A549 (cell line): ENCODE measurements at regions not wholly inside any gene's neighbourhood (a gene's known extent, or its start where the extent isn't known, plus 50 kb on each side); places are given as distances from the start of the nearest gene placed in this dataset.

Source experiments
- ATAC-seq, 2 experiments: fragments of 200-7000 bp in 1 of 2; fragments of >200 bp in 1 of 2; cut with Nextera tagmentation in 1 of 2; cut with Tn5 transposase in 1 of 2; 3 replicates each; pipeline versions ENCODE4 v1.8.0 to v1.9.1; 2018 to 2020; ENCODE audit warnings: mild to moderate bottlenecking in 1 of 2, moderate library complexity in 1 of 2
- CTCF ChIA-PET: fragments of 300-600 bp; sonication (Branson Sonifier 250); formaldehyde crosslinking; extraction: SDS; loops from one replicate; lab custom pipeline; 2021; ENCODE audit warnings: antibody characterized with exemption, inconsistent platforms; lab: Yijun Ruan, JAX
- POLR2A ChIA-PET: fragments of 350-600 bp; formaldehyde crosslinking; extraction: SDS; loops from one replicate; lab custom pipeline; 2021; ENCODE audit warnings: antibody characterized with exemption, inconsistent platforms; lab: Yijun Ruan, JAX
- DNase-seq, 2 experiments: peaks; one replicate each; pipeline versions ENCODE4 v3.0.0 to v3.0.0-alpha.2; 2011 to 2016; ENCODE audit warnings: low read depth in 1 of 2, low spot score in 1 of 2
- FAIRE-seq: peaks from 2 replicates; lab custom pipeline; 2011; peaks lifted over from hg19 to GRCh38; lab: Jason Lieb, UNC
- H3K27ac ChIP-seq, 2 experiments: fragments of >200 bp; sonication (Bioruptor Twin); formaldehyde crosslinking; 3 replicates each; pipeline ENCODE4 v1.5.1; 2016 to 2017
- H3K4me1 ChIP-seq: fragments of >200 bp; sonication (Bioruptor Twin); formaldehyde crosslinking; 3 replicates; pipeline ENCODE4 v1.6.1; 2016
- H3K4me2 ChIP-seq: fragments of >200 bp; sonication (Bioruptor Twin); formaldehyde crosslinking; 3 replicates; pipeline ENCODE4 v1.6.1; 2016
- H3K4me3 ChIP-seq: fragments of >200 bp; sonication (Bioruptor Twin); formaldehyde crosslinking; 3 replicates; pipeline ENCODE4 v1.5.1; 2016
- H3K9me3 ChIP-seq: fragments of >200 bp; sonication (Bioruptor Twin); formaldehyde crosslinking; 3 replicates; pipeline ENCODE4 v1.6.1; 2016
- BHLHE40 ChIP-seq: IDR thresholded peaks from 2 replicates; pipeline ENCODE4 v1.6.1; 2012; ENCODE audit warnings: low read depth, low read length, inconsistent platforms
- CBX8 ChIP-seq: fragments of 200-600 bp; sonication (generic); IDR thresholded peaks from 2 replicates; pipeline ENCODE4 v1.6.1; 2016
- CEBPB ChIP-seq, 2 experiments: fragments of >200 bp in 1 of 2; sonication (Bioruptor Twin) in 1 of 2; formaldehyde crosslinking in 1 of 2; IDR thresholded peaks; 2 replicates each; pipeline ENCODE4 v1.6.1; 2012 to 2016
- CHD2 ChIP-seq: fragments of 150-350 bp; IDR thresholded peaks from 2 replicates; pipeline ENCODE4 v1.6.1; 2014; ENCODE audit warnings: low read length; ENCODE audit not compliant: partially characterized antibody
- EHMT2 ChIP-seq: fragments of 200-600 bp; sonication (generic); IDR thresholded peaks from 2 replicates; pipeline ENCODE4 v1.6.1; 2016; ENCODE audit warnings: antibody characterized with exemption, low read depth, mild to moderate bottlenecking, moderate library complexity
- ESRRA ChIP-seq: fragments of 150-350 bp; IDR thresholded peaks from 2 replicates; pipeline ENCODE4 v1.6.1; 2014; ENCODE audit warnings: mild to moderate bottlenecking, low read length, borderline replicate concordance
- FOSL2 ChIP-seq, 2 experiments: fragments of 450-650 bp in 1 of 2; fragments of >200 bp in 1 of 2; sonication (Bioruptor Twin) in 1 of 2; formaldehyde crosslinking; IDR thresholded peaks; 2 replicates each; pipeline versions ENCODE4 v1.5.0 to v1.6.1; 2016 to 2020; ENCODE audit warnings: mild to moderate bottlenecking in 1 of 2, moderate library complexity in 1 of 2
- GATA3 ChIP-seq: IDR thresholded peaks from 2 replicates; pipeline ENCODE4 v1.6.1; 2012; ENCODE audit warnings: borderline replicate concordance
- HDAC2 ChIP-seq: fragments of 200-600 bp; sonication (generic); IDR thresholded peaks from 2 replicates; pipeline ENCODE4 v1.6.1; 2016
- HEYL ChIP-seq: fragments of 250-450 bp; sonication (Bioruptor Pico); IDR thresholded peaks from 2 replicates; pipeline ENCODE4 v1.8.0; 2021; ENCODE audit warnings: mild to moderate bottlenecking, moderate library complexity
- HMGXB4 ChIP-seq: fragments of 250-450 bp; sonication (Bioruptor Pico); IDR thresholded peaks from 2 replicates; pipeline ENCODE4 v1.5.0; 2021; ENCODE audit warnings: mild to moderate bottlenecking, moderate library complexity, borderline replicate concordance
- HOXB13 ChIP-seq: fragments of 250-450 bp; sonication (Bioruptor Pico); IDR thresholded peaks from 2 replicates; pipeline ENCODE4 v1.5.0; 2020; ENCODE audit warnings: low read depth, mild to moderate bottlenecking, moderate library complexity
- NFE2L2 ChIP-seq: fragments of 150-350 bp; conservative IDR thresholded peaks from 2 replicates; pipeline ENCODE4 v1.6.1; 2014; ENCODE audit warnings: low read length
- NR3C1 ChIP-seq: fragments of >200 bp; sonication (Bioruptor Twin); formaldehyde crosslinking; IDR thresholded peaks from 3 replicates; pipeline ENCODE4 v1.6.1; 2017
- POLR2A ChIP-seq: IDR thresholded peaks from 2 replicates; pipeline ENCODE4 v1.6.1; 2012; ENCODE audit warnings: mild to moderate bottlenecking, low read length
- RFX5 ChIP-seq: fragments of 450-650 bp; IDR thresholded peaks from 2 replicates; pipeline ENCODE4 v1.7.1; 2014; ENCODE audit warnings: antibody characterized with exemption, mild to moderate bottlenecking, moderate library complexity
- RNF2 ChIP-seq: fragments of 200-600 bp; sonication (generic); IDR thresholded peaks from 2 replicates; pipeline ENCODE4 v1.6.1; 2016; ENCODE audit warnings: low read depth, mild to moderate bottlenecking, antibody characterized with exemption, moderate library complexity, borderline replicate concordance
- SMC3 ChIP-seq: fragments of >200 bp; sonication (Bioruptor Twin); formaldehyde crosslinking; IDR thresholded peaks from 3 replicates; pipeline ENCODE4 v1.6.1; 2018; ENCODE audit warnings: inconsistent platforms
- ZC3H11A ChIP-seq: fragments of 450-650 bp; IDR thresholded peaks from 2 replicates; pipeline ENCODE4 v1.6.1; 2014; ENCODE audit warnings: antibody characterized with exemption, mild to moderate bottlenecking
- ZFP36 ChIP-seq: fragments of 450-650 bp; IDR thresholded peaks from 2 replicates; pipeline ENCODE4 v1.6.1; 2014; ENCODE audit warnings: borderline replicate concordance; ENCODE audit not compliant: partially characterized antibody
- ZNF302 ChIP-seq: fragments of 250-450 bp; sonication (Bioruptor Pico); IDR thresholded peaks from 2 replicates; pipeline ENCODE4 v1.9.0; 2021; ENCODE audit warnings: inconsistent platforms, mild to moderate bottlenecking, moderate library complexity
- ZSCAN20 ChIP-seq: fragments of 250-450 bp; sonication (Bioruptor Pico); IDR thresholded peaks from 2 replicates; pipeline ENCODE4 v1.8.0; 2022; ENCODE audit warnings: mild to moderate bottlenecking, moderate library complexity
- WGBS: methylation state at CpG from one replicate; pipeline ENCODE4 v1.1.6; 2017; ENCODE audit errors: missing lambda C conversion rate; 5-methylcytosine and 5-hydroxymethylcytosine counted together
- TF ChIP-seq, protein P1 (sequence below): fragments of >200 bp; sonication (Bioruptor Twin); formaldehyde crosslinking; IDR thresholded peaks from 3 replicates; pipeline ENCODE4 v1.6.1; 2016
- TF ChIP-seq, protein P2 (sequence below): fragments of 450-650 bp; IDR thresholded peaks from 2 replicates; pipeline ENCODE4 v1.6.1; 2014; ENCODE audit warnings: antibody characterized with exemption
- TF ChIP-seq, protein P3 (sequence below): fragments of 150-350 bp; IDR thresholded peaks from 2 replicates; pipeline ENCODE4 v1.6.1; 2014; ENCODE audit warnings: low read depth, mild to moderate bottlenecking, low read length

- no peak for DNase-seq
- CTCF ChIA-PET: no interaction called here
These were observed 101.1 kb upstream of the FAT3 start for GRCh38 chr11:92123540-92123939.

DNA sequence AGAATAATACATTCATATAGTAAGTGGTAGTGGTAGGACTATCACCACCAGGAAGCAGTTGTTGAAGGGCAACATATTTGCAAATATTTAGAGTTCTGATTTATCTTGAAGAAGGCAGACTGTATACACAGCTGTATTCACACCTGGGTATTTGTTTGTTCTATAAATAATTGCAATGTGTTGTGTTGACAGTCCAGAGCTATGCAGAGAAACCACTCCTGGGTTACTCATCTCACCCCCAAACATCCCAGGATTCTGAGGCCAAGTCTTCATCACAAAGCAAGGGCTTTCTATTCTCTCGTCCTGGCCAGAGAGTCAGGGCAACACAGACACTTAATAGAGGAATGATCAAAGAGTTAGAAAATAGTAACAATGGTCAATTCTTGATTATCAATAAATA lies 102.1 kb upstream of the FAT3 start:
- no peak for DNase-seq
- H3K4me3 ChIP-seq: no peak overlapping the region
- FAIRE-seq: no peak
- no peaks in the 10 kb centered on the region; the same call in 2 of the 3 replicates for H3K9me3 ChIP-seq
- ChIA-PET POLR2A (no interaction called here), CTCF (no interaction called here)
- no peak for ATAC-seq
- H3K4me2 ChIP-seq: no peak overlapping the region
- 9% methylated on average over 1 of the region's 1 CpG for WGBS
- peaks cover 5% of the 10 kb centered on the region; the same call in 1 of the 3 replicates for H3K4me1 ChIP-seq
- TF ChIP-seq ZNF302 (CRISPR knock-in tag) (no peak), GATA3 (no peak), HEYL (CRISPR knock-in tag) (no peak), EHMT2 (no peak), SMC3 (no peak), FOSL2 (IDR thresholded peaks at IDR 0.05) (no peak), FOSL2 (CRISPR knock-in tag; IDR thresholded peaks at IDR 0.05) (no peak), ESRRA (no peak), CHD2 (no peak), CEBPB (IDR thresholded peaks at IDR 0.05) (no peak), HMGXB4 (CRISPR knock-in tag) (no peak)
- TF ChIP-seq, protein P1, sequence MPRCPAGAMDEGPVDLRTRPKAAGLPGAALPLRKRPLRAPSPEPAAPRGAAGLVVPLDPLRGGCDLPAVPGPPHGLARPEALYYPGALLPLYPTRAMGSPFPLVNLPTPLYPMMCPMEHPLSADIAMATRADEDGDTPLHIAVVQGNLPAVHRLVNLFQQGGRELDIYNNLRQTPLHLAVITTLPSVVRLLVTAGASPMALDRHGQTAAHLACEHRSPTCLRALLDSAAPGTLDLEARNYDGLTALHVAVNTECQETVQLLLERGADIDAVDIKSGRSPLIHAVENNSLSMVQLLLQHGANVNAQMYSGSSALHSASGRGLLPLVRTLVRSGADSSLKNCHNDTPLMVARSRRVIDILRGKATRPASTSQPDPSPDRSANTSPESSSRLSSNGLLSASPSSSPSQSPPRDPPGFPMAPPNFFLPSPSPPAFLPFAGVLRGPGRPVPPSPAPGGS: no peak
- TF ChIP-seq, protein P2, sequence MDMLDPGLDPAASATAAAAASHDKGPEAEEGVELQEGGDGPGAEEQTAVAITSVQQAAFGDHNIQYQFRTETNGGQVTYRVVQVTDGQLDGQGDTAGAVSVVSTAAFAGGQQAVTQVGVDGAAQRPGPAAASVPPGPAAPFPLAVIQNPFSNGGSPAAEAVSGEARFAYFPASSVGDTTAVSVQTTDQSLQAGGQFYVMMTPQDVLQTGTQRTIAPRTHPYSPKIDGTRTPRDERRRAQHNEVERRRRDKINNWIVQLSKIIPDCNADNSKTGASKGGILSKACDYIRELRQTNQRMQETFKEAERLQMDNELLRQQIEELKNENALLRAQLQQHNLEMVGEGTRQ: no peak
- TF ChIP-seq, protein P3, sequence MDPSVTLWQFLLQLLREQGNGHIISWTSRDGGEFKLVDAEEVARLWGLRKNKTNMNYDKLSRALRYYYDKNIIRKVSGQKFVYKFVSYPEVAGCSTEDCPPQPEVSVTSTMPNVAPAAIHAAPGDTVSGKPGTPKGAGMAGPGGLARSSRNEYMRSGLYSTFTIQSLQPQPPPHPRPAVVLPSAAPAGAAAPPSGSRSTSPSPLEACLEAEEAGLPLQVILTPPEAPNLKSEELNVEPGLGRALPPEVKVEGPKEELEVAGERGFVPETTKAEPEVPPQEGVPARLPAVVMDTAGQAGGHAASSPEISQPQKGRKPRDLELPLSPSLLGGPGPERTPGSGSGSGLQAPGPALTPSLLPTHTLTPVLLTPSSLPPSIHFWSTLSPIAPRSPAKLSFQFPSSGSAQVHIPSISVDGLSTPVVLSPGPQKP: no peak
- no peak overlapping the region for H3K27ac ChIP-seq

More at GRCh38 chr11:92123540-92123939, 101.1 kb upstream of the FAT3 start:
- WGBS: 7% methylated on average over 1 of the region's 1 CpG
- no peak overlapping the region for H3K4me3 ChIP-seq
- peaks cover 5% of the 10 kb centered on the region; the same call in 1 of the 3 replicates for H3K4me1 ChIP-seq
- FAIRE-seq: no peak
- 0 out of 6 replicates have a peak overlapping the region, but pooled peaks of 1 of the 2 experiments have one; percentile 21 for H3K27ac ChIP-seq
- H3K4me2 ChIP-seq: 0 out of 3 replicates have a peak overlapping the region, but pooled peaks have one; percentile 4
- ATAC-seq: no peak; a peak in 1 of 6 replicates
- no peaks in the 10 kb centered on the region; the same call in 2 of the 3 replicates for H3K9me3 ChIP-seq
- POLR2A ChIA-PET: no interaction called here
- TF ChIP-seq RNF2 (no peak), CBX8 (no peak), SMC3 (no peak), ZC3H11A (no peak), BHLHE40 (no peak), RFX5 (no peak), GATA3 (no peak), ZNF302 (CRISPR knock-in tag) (no peak), HDAC2 (no peak), NR3C1 (no peak), NFE2L2 (no peak), ZSCAN20 (CRISPR knock-in tag) (no peak), ZFP36 (no peak), POLR2A (no peak), HOXB13 (CRISPR knock-in tag) (no peak)
- TF ChIP-seq, protein P3: no peak
- TF ChIP-seq, protein P1: no peak
- TF ChIP-seq, protein P2: no peak
